ENCODE measurements at regions not wholly inside any gene's neighbourhood (a gene's known extent, or its start where the extent isn't known, plus 50 kb on each side); places are given as distances from the start of the nearest gene placed in this dataset.

- Histone ChIP-seq H3K36me3 (ENCODE audit: control insufficient read depth in 2 of 3, insufficient read depth in 3 of 3, low read length in 3 of 3) (no peaks in the 10 kb centered on the region), H3K4me1 (ENCODE audit: control insufficient read depth in 2 of 3, insufficient read depth in 2 of 3, low read depth in 1 of 3, low read length in 3 of 3) (no peaks in the 10 kb centered on the region), H3K9me3 (ENCODE audit: control insufficient read depth in 2 of 3, insufficient read depth in 1 of 3, low read length in 3 of 3) (no peaks in the 10 kb centered on the region), H3K9ac (ENCODE audit: low read length in 3 of 3) (no peak overlapping the region), H3K4me3 (ENCODE audit: low read length in 3 of 3) (no peak overlapping the region), H3K27ac (ENCODE audit: low read depth in 2 of 2, low read length in 2 of 2) (no peak overlapping the region), H3K27me3 (ENCODE audit: control insufficient read depth, insufficient read depth, low read length) (no peaks in the 10 kb centered on the region)
- intact Hi-C loops (cut with DNase I): no loop called here
- DNase-seq (no peak), FAIRE-seq (no peak)
- TF ChIP-seq CTCF (IDR thresholded peaks at IDR 0.05; ENCODE audit: borderline replicate concordance, extremely low read depth, insufficient read depth): no peak
Observed at GRCh38 chr6:151178373-151178772, 61.4 kb upstream of the AKAP12 start.

- DNase-seq (no peak), FAIRE-seq (no peak)
- Histone ChIP-seq H3K9ac (ENCODE audit: low read length in 3 of 3) (no peak overlapping the region), H3K27me3 (ENCODE audit: control insufficient read depth, insufficient read depth, low read length) (no peaks in the 10 kb centered on the region), H3K4me1 (ENCODE audit: control insufficient read depth in 2 of 3, insufficient read depth in 2 of 3, low read depth in 1 of 3, low read length in 3 of 3) (no peaks in the 10 kb centered on the region), H3K36me3 (ENCODE audit: control insufficient read depth in 2 of 3, insufficient read depth in 3 of 3, low read length in 3 of 3) (no peaks in the 10 kb centered on the region), H3K27ac (ENCODE audit: low read depth in 2 of 2, low read length in 2 of 2) (no peak overlapping the region), H3K4me3 (ENCODE audit: low read length in 3 of 3) (no peak overlapping the region), H3K9me3 (ENCODE audit: control insufficient read depth in 2 of 3, insufficient read depth in 1 of 3, low read length in 3 of 3) (no peaks in the 10 kb centered on the region)
- intact Hi-C loops (cut with DNase I): no loop called here
- TF ChIP-seq CTCF (IDR thresholded peaks at IDR 0.05; ENCODE audit: borderline replicate concordance, extremely low read depth, insufficient read depth): no peak
Observed at GRCh38 chr6:151179321-151179720, 60.4 kb upstream of the AKAP12 start.

- intact Hi-C loops (cut with DNase I): no loop called here
- no peak for TF ChIP-seq CTCF (IDR thresholded peaks at IDR 0.05; ENCODE audit: borderline replicate concordance, extremely low read depth, insufficient read depth)
- no peak overlapping the region for H3K4me3 ChIP-seq (ENCODE audit: low read length in 3 of 3)
- no peak overlapping the region for H3K27ac ChIP-seq (ENCODE audit: low read depth in 2 of 2, low read length in 2 of 2)
- no peaks in the 10 kb centered on the region for H3K36me3 ChIP-seq (ENCODE audit: control insufficient read depth in 2 of 3, insufficient read depth in 3 of 3, low read length in 3 of 3)
- H3K4me1 ChIP-seq (ENCODE audit: control insufficient read depth in 2 of 3, insufficient read depth in 2 of 3, low read depth in 1 of 3, low read length in 3 of 3): no peaks in the 10 kb centered on the region
- DNase-seq (no peak), FAIRE-seq (no peak)
- no peaks in the 10 kb centered on the region for H3K9me3 ChIP-seq (ENCODE audit: control insufficient read depth in 2 of 3, insufficient read depth in 1 of 3, low read length in 3 of 3)
- H3K27me3 ChIP-seq (ENCODE audit: control insufficient read depth, insufficient read depth, low read length): no peaks in the 10 kb centered on the region
- no peak overlapping the region for H3K9ac ChIP-seq (ENCODE audit: low read length in 3 of 3)
Observed at GRCh38 chr6:151180330-151181048, 59.3 kb upstream of the AKAP12 start.

Measured in kidney (tissue), 13 donors.